Mucosa of descending colon (tissue), 3 donors: ENCODE measurements at regions not wholly inside any gene's neighbourhood (a gene's known extent, or its start where the extent isn't known, plus 50 kb on each side); places are given as distances from the start of the nearest gene placed in this dataset.
"Not testable (repeated sequence)": the region's sequence is repeated elsewhere in the genome, so short reads cannot be mapped to it uniquely, and the experiment has no call there.

ENCODE experiments used
- ATAC-seq: fragments of 200-7000 bp; cut with Tn5 transposase; one replicate; pipeline ENCODE4 v1.9.1; 2020; ENCODE audit warnings: mild to moderate bottlenecking, moderate library complexity
- DNase-seq, 3 donors: peaks; one replicate each; pipeline ENCODE4 v3.0.0-alpha.2; 2020
- H3K36me3 ChIP-seq: fragments of 200-600 bp; one replicate; pipeline ENCODE4 v1.8.0; 2021; ENCODE audit warnings: low read depth, mild to moderate bottlenecking
- H3K4me1 ChIP-seq: fragments of 200-600 bp; one replicate; pipeline ENCODE4 v1.8.0; 2021; ENCODE audit warnings: low read depth, mild to moderate bottlenecking
- H3K4me3 ChIP-seq: fragments of 200-600 bp; one replicate; pipeline ENCODE4 v1.8.0; 2021; ENCODE audit warnings: mild to moderate bottlenecking
- H3K9me3 ChIP-seq: fragments of 200-600 bp; one replicate; pipeline ENCODE4 v1.8.0; 2021; ENCODE audit warnings: mild to moderate bottlenecking
- CTCF ChIP-seq: fragments of 200-600 bp; IDR thresholded peaks from one replicate; pipeline ENCODE4 v1.8.0; 2022; ENCODE audit warnings: antibody characterized with exemption, mild to moderate bottlenecking
- intact Hi-C, 2 donors: fragments of 100-400 bp; cut with DNase I in 1 of 2; cut with micrococcal nuclease in 1 of 2; formaldehyde crosslinking; loops; one replicate each; pipeline versions ENCODE4 v1.11.0 to v1.11.1; 2022; cut with DNase I, micrococcal nuclease
- donor health status: DM: no; HTN: no; CAD: no; lungs with moderate emphysema.
- donor health status: DM: no; HTN: no; CAD: no.
- donor health status: DM: no; HTN: yes; CAD: no.

DNA sequence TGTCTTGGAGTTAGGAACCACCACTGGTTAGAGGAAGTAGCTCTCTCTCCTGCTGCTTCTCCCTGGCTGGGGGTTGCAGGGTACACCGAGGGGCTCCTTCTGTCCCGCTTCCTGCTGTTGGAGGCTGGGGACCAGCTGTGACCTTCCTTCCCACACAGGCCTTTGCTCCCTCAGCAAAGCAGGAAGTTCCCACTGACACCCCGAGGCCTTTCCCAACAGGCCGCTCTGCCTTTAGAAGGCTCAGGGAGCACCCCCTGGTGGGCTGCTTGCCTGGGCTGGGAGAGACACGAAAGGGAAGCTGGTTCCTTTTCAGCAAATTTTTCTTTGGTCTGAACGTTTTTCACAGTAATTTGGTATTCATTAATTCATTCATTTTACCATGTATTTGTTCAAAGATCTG, 527.9 kb upstream of the B3GAT1 start:
- Histone ChIP-seq H3K9me3 (no peaks in the 10 kb centered on the region), H3K4me3 (no peak overlapping the region), H3K4me1 (no peaks in the 10 kb centered on the region), H3K36me3 (no peaks in the 10 kb centered on the region)
- intact Hi-C loops = no loop called here
- ATAC-seq = no peak
- no peak for TF ChIP-seq CTCF
- no peak for DNase-seq

DNA sequence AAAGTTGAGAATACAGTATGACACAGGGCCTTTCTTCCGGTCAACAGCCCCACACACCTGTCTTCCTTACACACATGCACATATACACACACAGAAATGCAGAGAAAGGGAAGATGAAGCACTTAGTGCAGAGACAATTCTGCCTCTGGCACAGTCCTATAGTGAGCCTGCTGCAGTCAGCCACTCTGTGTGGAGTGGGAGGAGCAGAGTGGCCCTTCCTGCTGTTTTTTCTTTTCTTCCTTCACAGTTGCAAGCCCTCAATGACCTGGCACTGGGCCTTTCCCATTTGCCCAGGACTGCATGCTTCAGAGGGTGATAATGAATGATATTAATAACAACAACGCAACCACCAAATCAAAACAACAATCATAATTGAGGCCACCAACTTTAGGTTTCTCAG, 527.0 kb upstream of the B3GAT1 start:
- intact Hi-C loops = no loop called here
- DNase-seq = no peak
- H3K4me1 ChIP-seq = no peaks in the 10 kb centered on the region
- H3K36me3 ChIP-seq = no peaks in the 10 kb centered on the region
- ATAC-seq = no peak
- no peaks in the 10 kb centered on the region for H3K9me3 ChIP-seq
- no peak overlapping the region for H3K4me3 ChIP-seq
- TF ChIP-seq CTCF = no peak

- intact Hi-C loops = no loop called here
- no peak overlapping the region for H3K4me3 ChIP-seq
- no peaks in the 10 kb centered on the region for H3K9me3 ChIP-seq
- no peak for ATAC-seq
- H3K4me1 ChIP-seq = no peaks in the 10 kb centered on the region
- no peak for DNase-seq
- H3K36me3 ChIP-seq = no peaks in the 10 kb centered on the region
- no peak for TF ChIP-seq CTCF
Measured at GRCh38 chr11:134938212-134938611, 526.2 kb upstream of the B3GAT1 start.

GRCh38 chr11:134937193-134937592, 525.2 kb upstream of the B3GAT1 start:
- H3K4me1 ChIP-seq, intact Hi-C loops, H3K4me3 ChIP-seq, DNase-seq, ATAC-seq, H3K9me3 ChIP-seq, H3K36me3 ChIP-seq: not testable (repeated sequence)

DNA sequence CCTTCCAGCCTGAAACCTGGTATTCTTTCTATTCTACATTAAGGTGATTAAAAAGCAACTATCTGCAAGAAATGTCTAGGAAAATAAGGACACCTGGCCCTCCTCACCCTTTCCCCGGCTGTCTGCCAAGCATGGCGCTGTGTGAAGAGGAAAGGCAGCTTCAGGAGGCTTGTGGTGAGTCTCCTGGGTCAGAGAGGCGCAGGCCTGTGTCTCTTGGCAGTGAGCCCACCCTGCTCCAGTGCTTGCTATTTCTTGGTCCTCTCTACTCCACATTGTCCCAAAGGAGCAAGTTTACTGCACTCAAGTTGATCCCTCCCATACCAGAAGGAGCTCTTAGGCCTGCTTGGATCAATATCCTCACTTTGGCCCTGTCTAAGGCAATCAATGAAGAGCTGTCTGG, 520.7 kb upstream of the B3GAT1 start:
- DNase-seq = no peak
- Histone ChIP-seq H3K9me3 (no peaks in the 10 kb centered on the region), H3K4me1 (no peaks in the 10 kb centered on the region), H3K4me3 (no peak overlapping the region), H3K36me3 (no peaks in the 10 kb centered on the region)
- ATAC-seq = no peak
- intact Hi-C loops = no loop called here
- no peak for TF ChIP-seq CTCF

- intact Hi-C loops = no loop called here
- no peak for TF ChIP-seq CTCF
- Histone ChIP-seq H3K4me3 (no peak overlapping the region), H3K4me1 (no peaks in the 10 kb centered on the region), H3K36me3 (no peaks in the 10 kb centered on the region), H3K9me3 (no peaks in the 10 kb centered on the region)
- ATAC-seq (no peak), DNase-seq (no peak)
Measured at GRCh38 chr11:134925432-134925831, 513.4 kb upstream of the B3GAT1 start.
